Fibroblast of lung (primary cell): ENCODE measurements at regions not wholly inside any gene's neighbourhood (a gene's known extent, or its start where the extent isn't known, plus 50 kb on each side); places are given as distances from the start of the nearest gene placed in this dataset.

Experiments
- CTCF ChIP-seq, 2 donors: IDR thresholded peaks in 1 of 2; conservative IDR thresholded peaks in 1 of 2; 1 replicate in 1 of 2; 2 replicates in 1 of 2; pipeline ENCODE4 v1.5.1; 2011 to 2012; ENCODE audit warnings: low read length in 2 of 2, control low read depth in 1 of 2, inconsistent platforms in 1 of 2, low read depth in 1 of 2, mild to moderate bottlenecking in 1 of 2
- EZH2 ChIP-seq: IDR thresholded peaks from 2 replicates; pipeline ENCODE4 v1.5.1; 2012; ENCODE audit warnings: low read length, control low read depth, mild to moderate bottlenecking; ENCODE audit errors: missing control alignments

DNA sequence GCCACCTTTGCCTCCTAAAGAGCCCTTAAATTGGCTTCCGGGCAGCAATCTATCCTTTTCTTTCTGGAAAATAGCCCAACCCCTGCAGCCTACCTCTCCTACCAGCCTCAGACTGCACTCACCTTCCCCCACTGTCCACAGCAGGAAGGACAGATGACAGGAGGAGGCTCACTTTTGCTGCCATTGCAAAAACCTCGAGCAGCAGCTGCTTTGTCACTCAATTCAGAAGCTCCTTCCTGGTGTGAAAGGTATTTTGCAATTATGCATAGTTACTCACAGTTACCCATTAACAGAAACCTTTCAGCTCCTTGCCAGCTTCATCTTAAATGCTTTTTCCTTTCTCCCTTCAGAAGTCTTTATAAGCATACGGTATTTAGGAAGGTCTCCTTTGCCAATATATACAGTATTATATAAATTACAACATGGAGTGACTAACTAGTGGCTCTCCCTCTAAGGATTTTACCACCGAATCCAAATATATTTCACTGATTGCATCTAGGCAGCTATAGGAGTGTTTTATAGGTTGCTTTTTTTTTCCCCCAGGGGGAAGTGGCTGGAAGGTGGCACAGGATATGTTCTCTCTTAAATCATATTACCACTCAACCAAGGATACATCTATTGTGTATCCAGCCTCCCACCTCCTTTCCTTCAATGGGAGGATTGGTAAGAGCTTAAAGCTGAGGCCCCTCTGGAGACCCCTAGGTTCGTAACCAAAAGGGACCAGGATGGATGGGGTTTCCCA lies 142.1 kb upstream of the IPO9 start:
- no peak for TF ChIP-seq EZH2
- TF ChIP-seq CTCF (conservative IDR thresholded peaks at IDR 0.05 in 1 of 2, IDR thresholded peaks at IDR 0.05 in 1 of 2; ENCODE audit: low read depth in 1 of 2, low read length in 2 of 2): no peak
